ENCODE measurements at regions not wholly inside any gene's neighbourhood (a gene's known extent, or its start where the extent isn't known, plus 50 kb on each side); places are given as distances from the start of the nearest gene placed in this dataset.

GRCh38 chr22:23399367-23400285, 180.5 kb downstream of the IGLL1 start:
- WGBS, 2 donors, result 91 to 92% methylated on average over 46 of the region's 46 CpGs
- no peak for ATAC-seq (ENCODE audit: insufficient read depth, low FRiP score)
- no peaks in the 10 kb centered on the region for H3K4me1 ChIP-seq (ENCODE audit: control insufficient read depth in 5 of 5, insufficient read depth in 5 of 5, low read length in 5 of 5)
- H3K9ac ChIP-seq (ENCODE audit: insufficient read depth in 1 of 2, low read length in 2 of 2), result no peak overlapping the region
- H3K4me3 ChIP-seq, result no peak overlapping the region
- no peaks in the 10 kb centered on the region for H3K27me3 ChIP-seq (ENCODE audit: control insufficient read depth in 3 of 3, insufficient read depth in 3 of 3, low read length in 2 of 3)
- no peaks in the 10 kb centered on the region for H3K36me3 ChIP-seq (ENCODE audit: control insufficient read depth in 4 of 4, insufficient read depth in 4 of 4, low read length in 4 of 4)
- peaks cover 0 to 2% (median 0%) of the 10 kb centered on the region in 4 donors for H3K9me3 ChIP-seq (ENCODE audit: control insufficient read depth in 4 of 4, insufficient read depth in 3 of 4, low read length in 3 of 4)
- H3K27ac ChIP-seq (ENCODE audit: low read depth in 1 of 2, low read length in 1 of 2), result no peak overlapping the region
- TF ChIP-seq, protein P1, sequence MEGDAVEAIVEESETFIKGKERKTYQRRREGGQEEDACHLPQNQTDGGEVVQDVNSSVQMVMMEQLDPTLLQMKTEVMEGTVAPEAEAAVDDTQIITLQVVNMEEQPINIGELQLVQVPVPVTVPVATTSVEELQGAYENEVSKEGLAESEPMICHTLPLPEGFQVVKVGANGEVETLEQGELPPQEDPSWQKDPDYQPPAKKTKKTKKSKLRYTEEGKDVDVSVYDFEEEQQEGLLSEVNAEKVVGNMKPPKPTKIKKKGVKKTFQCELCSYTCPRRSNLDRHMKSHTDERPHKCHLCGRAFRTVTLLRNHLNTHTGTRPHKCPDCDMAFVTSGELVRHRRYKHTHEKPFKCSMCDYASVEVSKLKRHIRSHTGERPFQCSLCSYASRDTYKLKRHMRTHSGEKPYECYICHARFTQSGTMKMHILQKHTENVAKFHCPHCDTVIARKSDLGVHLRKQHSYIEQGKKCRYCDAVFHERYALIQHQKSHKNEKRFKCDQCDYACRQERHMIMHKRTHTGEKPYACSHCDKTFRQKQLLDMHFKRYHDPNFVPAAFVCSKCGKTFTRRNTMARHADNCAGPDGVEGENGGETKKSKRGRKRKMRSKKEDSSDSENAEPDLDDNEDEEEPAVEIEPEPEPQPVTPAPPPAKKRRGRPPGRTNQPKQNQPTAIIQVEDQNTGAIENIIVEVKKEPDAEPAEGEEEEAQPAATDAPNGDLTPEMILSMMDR (IDR thresholded peaks at IDR 0.05; ENCODE audit: control extremely low read depth, extremely low read depth), result no peak
- DNase-seq, result no peak

DNA sequence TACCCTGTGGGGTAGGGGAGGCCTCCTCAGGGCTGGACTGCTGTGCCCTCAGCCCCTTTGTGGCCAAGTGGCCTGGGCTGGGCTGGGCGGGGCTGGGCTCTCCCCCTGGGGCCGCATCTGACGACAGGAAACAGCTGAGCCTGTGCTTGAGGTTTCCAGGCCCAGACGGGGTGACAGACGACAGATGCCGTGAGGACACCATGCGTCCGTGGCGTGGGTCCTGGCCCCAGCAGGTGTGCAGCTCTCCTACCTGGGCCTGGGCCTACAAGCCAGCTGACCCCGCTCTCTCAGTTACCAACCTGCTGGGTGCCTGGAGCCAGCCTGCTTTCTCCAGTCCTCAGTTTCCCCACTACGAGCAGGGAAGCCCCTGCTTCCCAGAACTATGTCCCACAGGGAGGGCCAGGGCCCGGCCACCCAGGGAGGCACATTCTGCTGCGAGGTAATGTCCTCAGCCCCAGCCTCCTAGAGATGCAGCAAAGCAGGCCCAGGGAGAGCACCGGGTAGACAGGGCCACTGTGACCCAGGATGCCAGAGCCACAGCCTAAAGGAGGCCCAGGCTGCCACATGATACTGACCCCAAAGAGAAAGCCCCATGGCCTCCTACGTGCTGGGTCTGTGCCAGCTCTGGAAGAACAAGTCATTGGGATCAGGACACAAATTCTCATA, 181.3 kb downstream of the IGLL1 start:
- no peak overlapping the region for H3K27ac ChIP-seq (ENCODE audit: low read depth in 1 of 2, low read length in 1 of 2)
- TF ChIP-seq, protein P1 (IDR thresholded peaks at IDR 0.05; ENCODE audit: control extremely low read depth, extremely low read depth), result no peak
- H3K36me3 ChIP-seq (ENCODE audit: control insufficient read depth in 4 of 4, insufficient read depth in 4 of 4, low read length in 4 of 4), result no peaks in the 10 kb centered on the region
- DNase-seq, result no peak
- no peaks in the 10 kb centered on the region for H3K27me3 ChIP-seq (ENCODE audit: control insufficient read depth in 3 of 3, insufficient read depth in 3 of 3, low read length in 2 of 3)
- no peaks in the 10 kb centered on the region for H3K4me1 ChIP-seq (ENCODE audit: control insufficient read depth in 5 of 5, insufficient read depth in 5 of 5, low read length in 5 of 5)
- no peak overlapping the region for H3K4me3 ChIP-seq
- ATAC-seq (ENCODE audit: insufficient read depth, low FRiP score), result no peak
- H3K9me3 ChIP-seq (ENCODE audit: control insufficient read depth in 4 of 4, insufficient read depth in 3 of 4, low read length in 3 of 4), result peaks cover 0 to 2% (median 0%) of the 10 kb centered on the region in 4 donors
- WGBS, 2 donors, result 59 to 71% methylated on average over 15 of the region's 15 CpGs
- no peak overlapping the region for H3K9ac ChIP-seq (ENCODE audit: insufficient read depth in 1 of 2, low read length in 2 of 2)

DNA sequence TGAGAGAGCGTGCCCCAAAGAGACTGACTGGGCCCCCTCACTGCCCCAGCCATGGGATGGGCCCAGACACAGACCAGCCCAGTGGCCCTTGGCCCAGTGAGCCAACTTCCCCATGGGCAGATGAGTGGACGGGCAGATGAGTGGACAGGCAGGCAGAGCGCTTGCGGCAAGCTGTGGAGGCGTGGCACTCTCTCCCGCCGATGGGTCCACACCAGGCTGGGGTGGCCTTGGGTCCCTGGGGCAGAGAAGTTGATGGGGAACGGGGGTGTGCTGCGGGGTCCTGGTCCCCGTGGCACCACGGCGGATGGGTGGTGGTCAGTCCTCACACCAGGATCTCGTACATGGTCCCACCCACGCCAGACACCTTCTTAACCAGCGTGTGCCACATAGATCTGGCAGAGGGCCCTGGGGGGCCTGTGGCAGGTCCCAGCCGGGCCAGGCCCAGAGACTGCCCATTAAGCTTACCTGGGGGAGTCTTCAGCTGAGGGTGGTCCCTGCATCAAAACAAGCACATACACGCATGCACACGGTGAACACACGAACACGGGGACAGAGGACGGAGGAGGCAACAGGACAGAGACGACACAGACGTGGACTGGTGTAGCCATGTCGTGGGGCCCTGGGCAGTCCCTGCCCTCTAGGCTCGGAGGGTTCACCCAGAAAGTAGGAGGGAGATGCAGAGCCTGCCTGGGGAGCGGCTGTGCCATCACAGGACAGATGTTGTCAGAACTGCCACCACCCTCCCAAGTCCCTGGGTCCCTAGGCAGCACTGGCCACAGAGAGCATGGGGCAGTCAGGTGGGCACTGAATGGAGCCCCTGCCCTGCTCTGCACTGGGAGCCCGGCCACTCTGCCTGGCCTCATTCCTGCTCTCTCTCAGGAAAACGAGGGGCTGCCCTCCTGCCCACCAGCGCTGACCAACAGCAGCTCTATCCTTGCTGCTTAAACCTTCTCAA, 182.2 kb downstream of the IGLL1 start:
- TF ChIP-seq, protein P1 (IDR thresholded peaks at IDR 0.05; ENCODE audit: control extremely low read depth, extremely low read depth), result no peak
- ATAC-seq (ENCODE audit: insufficient read depth, low FRiP score), result no peak
- no peak for DNase-seq

More for the DNA sequence above, 182.2 kb downstream of the IGLL1 start:
- Histone ChIP-seq H3K4me1 (ENCODE audit: control insufficient read depth in 5 of 5, insufficient read depth in 5 of 5, low read length in 5 of 5) (no peaks in the 10 kb centered on the region), H3K36me3 (ENCODE audit: control insufficient read depth in 4 of 4, insufficient read depth in 4 of 4, low read length in 4 of 4) (no peaks in the 10 kb centered on the region), H3K27ac (ENCODE audit: low read depth in 1 of 2, low read length in 1 of 2) (no peak overlapping the region), H3K9ac (ENCODE audit: insufficient read depth in 1 of 2, low read length in 2 of 2) (no peak overlapping the region), H3K27me3 (ENCODE audit: control insufficient read depth in 3 of 3, insufficient read depth in 3 of 3, low read length in 2 of 3) (no peaks in the 10 kb centered on the region), H3K9me3 (ENCODE audit: control insufficient read depth in 4 of 4, insufficient read depth in 3 of 4, low read length in 3 of 4) (no peaks in the 10 kb centered on the region), H3K4me3 (no peak overlapping the region)
- WGBS, 2 donors, result 92% methylated on average over 28 to 29 of the region's 29 CpGs

All from lung (tissue), 11 donors.